OCI-LY7 (cell line): ENCODE measurements at regions not wholly inside any gene's neighbourhood (a gene's known extent, or its start where the extent isn't known, plus 50 kb on each side); places are given as distances from the start of the nearest gene placed in this dataset.

ENCODE experiments used
- BruUV-seq: library from RNA; stranded (reverse); fragments of 400-500 nt; replicated peaks from 2 replicates; lab custom pipeline; 2021; lab: Mats Ljungman, UMichigan
- CTCF ChIA-PET: fragments of 300-600 bp; sonication (Branson Sonifier 250); formaldehyde crosslinking; loops from one replicate; lab custom pipeline; 2022; ENCODE audit warnings: antibody characterized with exemption; ENCODE audit not compliant: unreplicated experiment; lab: Charles Lee
- POLR2A ChIA-PET: fragments of 300-600 bp; sonication (Branson Sonifier 250); formaldehyde crosslinking; loops from one replicate; lab custom pipeline; 2022; ENCODE audit warnings: antibody characterized with exemption; lab: Charles Lee
- DNase-seq: peaks from one replicate; pipeline ENCODE4 v3.0.0-alpha.2; 2015; ENCODE audit warnings: low spot score
- H2AFZ ChIP-seq: fragments of 200-600 bp; sonication (generic), shearing (Covaris generic); 2 replicates; pipeline ENCODE4 v1.6.1; 2014; ENCODE audit warnings: mild to moderate bottlenecking, antibody characterized with exemption, low read length, moderate library complexity
- H3K27ac ChIP-seq: fragments of 200-600 bp; sonication (generic); 2 replicates; pipeline ENCODE4 v1.5.1; 2014; ENCODE audit warnings: mixed run types, low read depth, mild to moderate bottlenecking, moderate library complexity, low read length, inconsistent platforms; ENCODE audit not compliant: poor library complexity, severe bottlenecking
- H3K36me3 ChIP-seq: fragments of 200-600 bp; sonication (generic); 2 replicates; pipeline ENCODE4 v1.6.1; 2014; ENCODE audit warnings: mild to moderate bottlenecking, antibody characterized with exemption, low read length, moderate library complexity, mixed read lengths; ENCODE audit not compliant: insufficient read depth
- H3K4me1 ChIP-seq: fragments of 200-600 bp; sonication (generic); 2 replicates; pipeline ENCODE4 v1.5.1; 2014; ENCODE audit warnings: mild to moderate bottlenecking, low read length; ENCODE audit not compliant: insufficient read depth, poor library complexity, severe bottlenecking
- H3K4me2 ChIP-seq: fragments of 200-600 bp; sonication (generic); 2 replicates; pipeline ENCODE4 v1.6.1; 2014; ENCODE audit warnings: mild to moderate bottlenecking, low read length
- H3K4me3 ChIP-seq: fragments of 200-600 bp; sonication (generic); 2 replicates; pipeline ENCODE4 v1.5.1; 2014; ENCODE audit warnings: mild to moderate bottlenecking, low read depth, low read length; ENCODE audit not compliant: poor library complexity, severe bottlenecking
- H3K79me2 ChIP-seq: fragments of 200-600 bp; sonication (generic); 2 replicates; pipeline ENCODE4 v1.6.1; 2016; ENCODE audit warnings: low read depth, mild to moderate bottlenecking, low read length, moderate library complexity, mixed read lengths; ENCODE audit not compliant: insufficient read depth
- H3K9me2 ChIP-seq: fragments of 200-600 bp; sonication (generic); 2 replicates; pipeline ENCODE4 v1.6.1; 2016; ENCODE audit warnings: mild to moderate bottlenecking, low read length, mixed read lengths; ENCODE audit not compliant: insufficient read depth
- H3K9me3 ChIP-seq: fragments of 200-600 bp; sonication (generic); 2 replicates; pipeline ENCODE4 v1.6.1; 2014; ENCODE audit warnings: mild to moderate bottlenecking, mixed run types, low read length, mixed read lengths
- H4K20me1 ChIP-seq: fragments of 200-600 bp; sonication (generic); 2 replicates; pipeline ENCODE4 v1.6.1; 2014; ENCODE audit warnings: mild to moderate bottlenecking, antibody characterized with exemption, low read length, moderate library complexity, mixed read lengths; ENCODE audit not compliant: insufficient read depth
- CTCF ChIP-seq: fragments of 200-600 bp; sonication (generic); conservative IDR thresholded peaks from 2 replicates; pipeline ENCODE4 v1.5.1; 2014; ENCODE audit warnings: mild to moderate bottlenecking, antibody characterized with exemption, low read length, moderate library complexity, mixed read lengths
- EZH2phosphoT487 ChIP-seq: fragments of 200-600 bp; sonication (generic); IDR thresholded peaks from 2 replicates; pipeline ENCODE4 v1.6.1; 2018; ENCODE audit warnings: low read depth, borderline replicate concordance, mild to moderate bottlenecking, mixed run types, antibody characterized with exemption, low read length, moderate library complexity, mixed read lengths
- intact Hi-C: fragments of 100-400 bp; cut with micrococcal nuclease; formaldehyde crosslinking; loops from one replicate; pipeline ENCODE4 v1.10.0; 2022; ENCODE audit not compliant: unreplicated experiment

GRCh38 chr1:112040891-112041740 is 51.6 kb upstream of the KCND3 start:
- Histone ChIP-seq H3K4me3 (no peak overlapping the region), H3K9me3 (no peaks in the 10 kb centered on the region)

GRCh38 chr1:112043901-112044300 is 54.4 kb upstream of the KCND3 start:
- ChIA-PET POLR2A (no interaction called here), CTCF (no interaction called here)
- H3K36me3 ChIP-seq = no peaks in the 10 kb centered on the region
- H3K4me1 ChIP-seq = no peaks in the 10 kb centered on the region
- H3K4me2 ChIP-seq = no peak overlapping the region
- no peaks in the 10 kb centered on the region for H3K79me2 ChIP-seq
- no peak for DNase-seq
- no TSS peak for BruUV-seq
- H4K20me1 ChIP-seq = no peaks in the 10 kb centered on the region
- H3K9me2 ChIP-seq = no peaks in the 10 kb centered on the region
- intact Hi-C loops = no loop called here
- no peak overlapping the region for H2AFZ ChIP-seq
- TF ChIP-seq EZH2phosphoT487 = no peak
- no peak for TF ChIP-seq CTCF
- no peaks in the 10 kb centered on the region for H3K9me3 ChIP-seq
- H3K4me3 ChIP-seq = no peak overlapping the region
- no peak overlapping the region for H3K27ac ChIP-seq

More at GRCh38 chr1:112040891-112041740, 51.6 kb upstream of the KCND3 start:
- Histone ChIP-seq H3K27ac (no peak overlapping the region), H3K36me3 (no peaks in the 10 kb centered on the region), H2AFZ (no peak overlapping the region), H3K79me2 (no peaks in the 10 kb centered on the region), H4K20me1 (no peaks in the 10 kb centered on the region), H3K4me2 (no peak overlapping the region), H3K4me1 (no peaks in the 10 kb centered on the region), H3K9me2 (no peaks in the 10 kb centered on the region)
- intact Hi-C loops = no loop called here
- BruUV-seq = no TSS peak
- DNase-seq = no peak
- CTCF ChIA-PET = no interaction called here
- POLR2A ChIA-PET = interaction anchor here (1.2 kb wide), 1 partner anchor 70 kb away, joined by 3 read pairs; no protein-coding TSS in a partner anchor
- no peak for TF ChIP-seq CTCF
- TF ChIP-seq EZH2phosphoT487 = no peak

- TF ChIP-seq CTCF (no peak), EZH2phosphoT487 (no peak)
These were observed 55.3 kb upstream of the KCND3 start for GRCh38 chr1:112044745-112045144.

More at GRCh38 chr1:112044745-112045144, 55.3 kb upstream of the KCND3 start:
- H4K20me1 ChIP-seq = no peaks in the 10 kb centered on the region
- no peak overlapping the region for H2AFZ ChIP-seq
- POLR2A ChIA-PET = no interaction called here
- no peaks in the 10 kb centered on the region for H3K79me2 ChIP-seq
- H3K4me2 ChIP-seq = no peak overlapping the region
- H3K9me3 ChIP-seq = no peaks in the 10 kb centered on the region
- H3K9me2 ChIP-seq = no peaks in the 10 kb centered on the region
- no TSS peak for BruUV-seq
- no peak overlapping the region for H3K4me3 ChIP-seq
- no peak overlapping the region for H3K27ac ChIP-seq
- no peak for DNase-seq
- H3K36me3 ChIP-seq = no peaks in the 10 kb centered on the region
- no peaks in the 10 kb centered on the region for H3K4me1 ChIP-seq
- CTCF ChIA-PET = no interaction called here
- intact Hi-C loops = no loop called here
